HepG2 (cell line): ENCODE measurements at regions not wholly inside any gene's neighbourhood (a gene's known extent, or its start where the extent isn't known, plus 50 kb on each side); places are given as distances from the start of the nearest gene placed in this dataset.

Experiments used
- ATAC-seq: fragments of 200-7000 bp; cut with Tn5 transposase; 3 replicates; pipeline ENCODE4 v1.9.1; 2020; ENCODE audit warnings: mild to moderate bottlenecking, moderate library complexity
- BruUV-seq: library from RNA; stranded (reverse); fragments of 400-500 nt; replicated peaks from 2 replicates; lab custom pipeline; 2021; lab: Mats Ljungman, UMichigan
- CTCF ChIA-PET: fragments of 300-600 bp; formaldehyde crosslinking; extraction: SDS; loops from one replicate; lab custom pipeline; 2021; ENCODE audit warnings: low total read pairs, inconsistent platforms, low intra/inter-chr PET ratio; lab: Yijun Ruan, JAX
- POLR2A ChIA-PET: fragments of 350-600 bp; sonication (Branson Sonifier 250); formaldehyde crosslinking; loops from one replicate; lab custom pipeline; 2020; ENCODE audit warnings: antibody characterized with exemption, inconsistent platforms; lab: Yijun Ruan, JAX
- DNase-seq: peaks from one replicate; pipeline ENCODE4 v3.0.0-alpha.2; 2015; ENCODE audit warnings: low spot score
- FAIRE-seq: peaks from 3 replicates; lab custom pipeline; 2011; peaks lifted over from hg19 to GRCh38; lab: Jason Lieb, UNC
- H2AFZ ChIP-seq: one replicate; pipeline ENCODE4 v1.6.1; 2011; ENCODE audit warnings: low read length, inconsistent platforms
- H3K27ac ChIP-seq: fragments of 300-600 bp; 3 replicates; pipeline ENCODE4 v1.8.0; 2011; ENCODE audit warnings: mixed run types, mild to moderate bottlenecking, mixed read lengths, low read length, inconsistent platforms; ENCODE audit not compliant: insufficient read depth; ENCODE audit errors: extremely low read length
- H3K27me3 ChIP-seq, 2 experiments: fragments of 200-600 bp in 1 of 2; 2 replicates in 1 of 2; 3 replicates in 1 of 2; pipeline versions ENCODE4 v1.6.0 to v1.8.0; 2011; ENCODE audit warnings: low read length in 2 of 2, mild to moderate bottlenecking in 2 of 2, moderate library complexity in 2 of 2, inconsistent platforms in 1 of 2; ENCODE audit not compliant: insufficient read depth in 2 of 2, control insufficient read depth in 1 of 2
- H3K36me3 ChIP-seq, 2 experiments: fragments of 200-600 bp in 1 of 2; replicated peaks in 1 of 2; 2 replicates in 1 of 2; 3 replicates in 1 of 2; pipeline versions ENCODE4 v1.5.1 to v1.8.0; 2011; ENCODE audit warnings: low read length in 2 of 2, inconsistent platforms in 1 of 2; ENCODE audit not compliant: insufficient read depth in 2 of 2, control insufficient read depth in 1 of 2
- H3K4me1 ChIP-seq: 2 replicates; pipeline ENCODE4 v1.5.1; 2012; ENCODE audit warnings: low read length, inconsistent platforms; ENCODE audit not compliant: insufficient read depth
- H3K4me2 ChIP-seq: 2 replicates; pipeline ENCODE4 v1.6.0; 2011; ENCODE audit warnings: low read depth, low read length, inconsistent platforms
- H3K4me3 ChIP-seq, 3 experiments: fragments of 200-600 bp in 1 of 3; sonication (generic), shearing (Covaris generic) in 1 of 3; replicated peaks in 1 of 3; 2 replicates each; pipeline ENCODE4 v1.5.1; 2011 to 2016; ENCODE audit warnings: low read length in 3 of 3, inconsistent platforms in 2 of 3, low read depth in 2 of 3, mild to moderate bottlenecking in 2 of 3, control low read depth in 1 of 3, mixed read lengths in 1 of 3; ENCODE audit not compliant: insufficient read depth in 1 of 3
- H3K79me2 ChIP-seq: one replicate; pipeline ENCODE4 v1.6.1; 2011; ENCODE audit warnings: low read length, inconsistent platforms; ENCODE audit not compliant: insufficient read depth
- H3K9ac ChIP-seq: 2 replicates; pipeline ENCODE4 v1.6.0; 2011; ENCODE audit warnings: mild to moderate bottlenecking, low read depth, low read length, inconsistent platforms; ENCODE audit not compliant: insufficient read depth
- H3K9me3 ChIP-seq: 2 replicates; pipeline ENCODE4 v1.5.1; 2012; ENCODE audit warnings: mild to moderate bottlenecking, low read length
- H4K20me1 ChIP-seq: 2 replicates; pipeline ENCODE4 v1.6.0; 2011; ENCODE audit warnings: inconsistent platforms, mild to moderate bottlenecking, low read length, moderate library complexity; ENCODE audit not compliant: insufficient read depth
- AGO1 ChIP-seq: fragments of 200-400 bp; formaldehyde crosslinking; IDR thresholded peaks from 2 replicates; pipeline ENCODE4 v1.6.1; 2017; ENCODE audit warnings: mild to moderate bottlenecking, low read depth, low read length, moderate library complexity; ENCODE audit not compliant: poor library complexity, severe bottlenecking
- BRD4 ChIP-seq: sonication (generic); formaldehyde crosslinking; IDR thresholded peaks from 2 replicates; pipeline ENCODE4 v1.4.0; 2020; ENCODE audit warnings: missing genetic modification reagents
- GPN1 ChIP-seq: sonication (generic); formaldehyde crosslinking; IDR thresholded peaks from 2 replicates; pipeline ENCODE4 v1.5.1; 2020; ENCODE audit warnings: missing genetic modification reagents, borderline replicate concordance
- HMG20A ChIP-seq: IDR thresholded peaks from 2 replicates; pipeline ENCODE4 v1.6.1; 2016; ENCODE audit warnings: borderline replicate concordance
- HMGXB4 ChIP-seq, 2 experiments: sonication (generic) in 1 of 2; formaldehyde crosslinking in 1 of 2; IDR thresholded peaks; 2 replicates each; pipeline versions ENCODE4 v1.4.0 to v1.6.1; 2018 to 2020; ENCODE audit warnings: missing genetic modification reagents in 2 of 2, borderline replicate concordance in 1 of 2, low read depth in 1 of 2, mild to moderate bottlenecking in 1 of 2, missing biosample characterization in 1 of 2
- MED1 ChIP-seq: sonication (generic); formaldehyde crosslinking; IDR thresholded peaks from 2 replicates; pipeline ENCODE4 v1.4.0; 2020; ENCODE audit warnings: missing genetic modification reagents
- SETDB1 ChIP-seq: sonication (generic); formaldehyde crosslinking; IDR thresholded peaks from 2 replicates; pipeline ENCODE4 v1.5.1; 2020; ENCODE audit warnings: missing genetic modification reagents, mild to moderate bottlenecking, borderline replicate concordance
- THRA ChIP-seq: sonication (generic); formaldehyde crosslinking; IDR thresholded peaks from 2 replicates; pipeline ENCODE4 v1.4.0; 2020; ENCODE audit warnings: missing genetic modification reagents, borderline replicate concordance
- ZFP1 ChIP-seq: IDR thresholded peaks from 2 replicates; pipeline ENCODE4 v1.6.1; 2016
- ZNF101 ChIP-seq: sonication (generic); formaldehyde crosslinking; IDR thresholded peaks from 2 replicates; pipeline ENCODE4 v1.4.0; 2020; ENCODE audit warnings: mild to moderate bottlenecking, low read depth, missing genetic modification reagents, borderline replicate concordance
- ZNF292 ChIP-seq: sonication (generic); formaldehyde crosslinking; IDR thresholded peaks from 2 replicates; pipeline ENCODE4 v1.8.1; 2022; ENCODE audit warnings: mild to moderate bottlenecking, low read depth, missing genetic modification reagents, borderline replicate concordance
- ZNF556 ChIP-seq: sonication (generic); formaldehyde crosslinking; IDR thresholded peaks from 2 replicates; pipeline ENCODE4 v1.4.0; 2020; ENCODE audit warnings: mild to moderate bottlenecking, missing genetic modification reagents, borderline replicate concordance
- WGBS: methylation state at CpG from one replicate; pipeline ENCODE4 v1.1.6; 2017; ENCODE audit warnings: low lambda C conversion rate; 5-methylcytosine and 5-hydroxymethylcytosine counted together
- in situ Hi-C: cut with HindIII; loops from 2 replicates; pipeline ENCODE4 v1.10.0; 2017; ENCODE audit warnings: low pct_unique_long_range_greater_than_20kb; ENCODE audit not compliant: extremely low pct_ligation_motif_present
- intact Hi-C: fragments of 100-400 bp; cut with micrococcal nuclease; formaldehyde crosslinking; loops from one replicate; pipeline ENCODE4 v1.10.0; 2022; ENCODE audit not compliant: unreplicated experiment
- TF ChIP-seq, protein P1 (sequence below): sonication (generic); formaldehyde crosslinking; IDR thresholded peaks from 2 replicates; pipeline ENCODE4 v1.4.0; 2020; ENCODE audit warnings: low read depth, missing genetic modification reagents

DNA sequence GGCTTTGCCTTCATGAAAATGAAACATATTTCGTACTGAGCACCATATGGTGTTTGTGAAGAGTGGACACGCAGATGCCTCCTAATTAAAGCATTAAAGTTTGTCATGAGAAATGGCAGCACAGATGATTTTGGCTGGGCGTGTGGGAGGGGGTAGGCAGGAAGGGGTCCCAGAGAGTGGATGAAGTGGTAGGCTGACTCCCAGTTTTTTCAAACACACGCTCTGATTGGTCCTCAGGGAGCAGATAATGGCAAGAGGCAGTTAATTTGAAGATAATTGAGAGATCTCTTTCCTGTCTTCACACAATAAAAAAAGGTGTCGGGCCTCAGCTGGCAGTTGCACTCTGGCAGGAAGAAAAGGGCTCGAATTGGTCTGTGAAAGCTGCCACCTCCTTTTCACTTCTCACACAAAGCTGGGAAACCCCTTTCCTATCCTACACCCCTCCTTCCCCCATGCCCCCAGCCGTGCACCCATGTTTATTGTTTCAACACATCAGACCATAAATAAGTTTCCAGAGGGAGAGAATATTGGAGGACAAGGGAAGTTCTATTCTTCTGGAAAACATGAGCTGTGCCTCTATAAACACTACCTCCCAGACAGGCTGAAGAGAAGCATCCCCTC lies 429.6 kb downstream of the ARHGEF28 start:
- POLR2A ChIA-PET = no interaction called here
- BruUV-seq = no TSS peak
- TF ChIP-seq ZNF556 (CRISPR knock-in tag) (no peak), SETDB1 (CRISPR knock-in tag) (no peak), GPN1 (CRISPR knock-in tag) (no peak), HMGXB4 (CRISPR knock-in tag; IDR thresholded peaks at IDR 0.05; ENCODE audit: borderline replicate concordance in 1 of 2, low read depth in 1 of 2) (no peak), ZFP1 (CRISPR knock-in tag) (no peak), THRA (CRISPR knock-in tag) (no peak), ZNF101 (no peak), AGO1 (no peak), MED1 (CRISPR knock-in tag) (no peak), HMG20A (CRISPR knock-in tag) (no peak), BRD4 (CRISPR knock-in tag) (no peak), ZNF292 (CRISPR knock-in tag) (no peak)
- TF ChIP-seq, protein P1, sequence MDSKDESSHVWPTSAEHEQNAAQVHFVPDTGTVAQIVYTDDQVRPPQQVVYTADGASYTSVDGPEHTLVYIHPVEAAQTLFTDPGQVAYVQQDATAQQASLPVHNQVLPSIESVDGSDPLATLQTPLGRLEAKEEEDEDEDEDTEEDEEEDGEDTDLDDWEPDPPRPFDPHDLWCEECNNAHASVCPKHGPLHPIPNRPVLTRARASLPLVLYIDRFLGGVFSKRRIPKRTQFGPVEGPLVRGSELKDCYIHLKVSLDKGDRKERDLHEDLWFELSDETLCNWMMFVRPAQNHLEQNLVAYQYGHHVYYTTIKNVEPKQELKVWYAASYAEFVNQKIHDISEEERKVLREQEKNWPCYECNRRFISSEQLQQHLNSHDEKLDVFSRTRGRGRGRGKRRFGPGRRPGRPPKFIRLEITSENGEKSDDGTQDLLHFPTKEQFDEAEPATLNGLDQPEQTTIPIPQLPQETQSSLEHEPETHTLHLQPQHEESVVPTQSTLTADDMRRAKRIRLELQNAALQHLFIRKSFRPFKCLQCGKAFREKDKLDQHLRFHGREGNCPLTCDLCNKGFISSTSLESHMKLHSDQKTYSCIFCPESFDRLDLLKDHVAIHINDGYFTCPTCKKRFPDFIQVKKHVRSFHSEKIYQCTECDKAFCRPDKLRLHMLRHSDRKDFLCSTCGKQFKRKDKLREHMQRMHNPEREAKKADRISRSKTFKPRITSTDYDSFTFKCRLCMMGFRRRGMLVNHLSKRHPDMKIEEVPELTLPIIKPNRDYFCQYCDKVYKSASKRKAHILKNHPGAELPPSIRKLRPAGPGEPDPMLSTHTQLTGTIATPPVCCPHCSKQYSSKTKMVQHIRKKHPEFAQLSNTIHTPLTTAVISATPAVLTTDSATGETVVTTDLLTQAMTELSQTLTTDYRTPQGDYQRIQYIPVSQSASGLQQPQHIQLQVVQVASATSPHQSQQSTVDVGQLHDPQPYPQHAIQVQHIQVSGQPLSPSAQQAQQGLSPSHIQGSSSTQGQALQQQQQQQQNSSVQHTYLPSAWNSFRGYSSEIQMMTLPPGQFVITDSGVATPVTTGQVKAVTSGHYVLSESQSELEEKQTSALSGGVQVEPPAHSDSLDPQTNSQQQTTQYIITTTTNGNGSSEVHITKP (CRISPR knock-in tag) = no peak

More for the DNA sequence above, 429.6 kb downstream of the ARHGEF28 start:
- Histone ChIP-seq H3K27ac (no peak overlapping the region), H3K36me3 (no peaks in the 10 kb centered on the region), H4K20me1 (no peaks in the 10 kb centered on the region), H3K4me1 (no peaks in the 10 kb centered on the region), H3K79me2 (no peaks in the 10 kb centered on the region), H3K9me3 (no peaks in the 10 kb centered on the region), H3K9ac (no peak overlapping the region), H3K27me3 (no peaks in the 10 kb centered on the region; a peak in 2 of 5 replicates), H2AFZ (no peak overlapping the region), H3K4me2 (no peak overlapping the region), H3K4me3 (no peak overlapping the region)
- FAIRE-seq = no peak
- DNase-seq = no peak
- ATAC-seq = no peak
- CTCF ChIA-PET = no interaction called here
- intact Hi-C loops = loop anchor here (2.0 kb wide), 1 partner anchor 593 kb away; no protein-coding TSS in a partner anchor
- in situ Hi-C loops = no loop called here
- WGBS = 25% methylated on average over 7 of the region's 7 CpGs
